NCI-H510A treated with DMSO at 0.1 percent for 48 hours (cell line): ENCODE measurements at regions not wholly inside any gene's neighbourhood (a gene's known extent, or its start where the extent isn't known, plus 50 kb on each side); places are given as distances from the start of the nearest gene placed in this dataset.

ENCODE experiments used
- DNase-seq: peaks from one replicate; lab custom pipeline; 2025; lab: John Stamatoyannopoulos, UW

DNA sequence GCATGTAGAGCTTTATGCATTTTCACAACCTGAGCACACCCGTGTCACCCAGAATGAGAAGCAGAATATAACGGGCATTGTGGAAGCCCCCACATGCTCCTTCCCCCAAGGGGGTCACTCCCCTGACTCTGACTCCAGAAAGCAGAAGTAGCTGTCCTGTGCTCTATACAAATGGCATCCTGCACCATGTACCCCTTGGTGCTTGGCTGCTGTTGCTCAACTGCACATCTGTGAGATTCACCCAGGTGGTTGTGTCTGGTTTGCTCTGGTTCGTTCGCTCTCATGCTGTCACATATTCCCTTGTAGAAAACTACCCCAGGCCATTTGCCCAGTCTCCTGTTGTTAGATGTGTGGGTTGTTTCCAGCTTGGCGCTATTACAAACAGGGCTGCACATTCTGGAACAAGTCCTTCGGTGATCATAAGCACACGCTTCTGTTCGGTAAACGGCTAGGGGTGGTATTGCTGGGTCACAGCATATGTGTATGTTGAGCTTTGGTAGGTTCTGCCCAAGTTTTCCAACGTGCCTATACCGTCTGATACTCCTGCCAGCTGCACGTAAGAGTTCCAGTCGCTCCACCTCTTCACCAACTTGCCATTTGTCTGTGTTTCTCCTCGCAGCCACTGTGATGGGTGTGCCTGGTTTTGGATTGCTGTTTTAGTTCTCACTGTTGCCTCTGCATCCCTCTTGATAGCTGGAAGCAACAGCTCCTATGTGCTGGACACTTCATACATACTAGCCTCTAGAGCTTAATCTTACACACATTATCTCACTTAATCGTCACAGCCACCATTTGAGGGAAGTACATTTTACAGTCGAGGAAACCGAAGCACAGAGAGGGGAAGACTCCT, 65.4 kb upstream of the SLC6A6 start:
- no peak for DNase-seq

DNA sequence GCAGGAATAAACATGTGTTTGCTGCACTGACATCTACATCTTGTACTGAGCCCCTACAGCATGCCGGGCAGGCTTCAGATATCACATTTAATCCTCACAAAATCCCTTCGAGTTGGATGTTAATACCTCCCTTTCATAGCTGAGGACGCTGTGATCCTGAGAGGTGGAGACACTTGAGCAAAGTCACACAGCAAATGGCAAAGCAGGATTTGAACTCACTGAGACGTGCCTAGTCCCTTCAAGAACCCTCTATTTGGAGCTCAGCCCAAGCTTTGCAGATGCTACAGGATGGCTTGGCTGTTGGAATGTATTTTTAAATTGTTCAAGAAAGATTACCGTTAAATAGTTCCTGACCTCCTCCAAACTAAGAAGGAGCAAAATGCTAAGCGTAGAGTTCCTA, 64.6 kb upstream of the SLC6A6 start:
- no peak for DNase-seq

DNA sequence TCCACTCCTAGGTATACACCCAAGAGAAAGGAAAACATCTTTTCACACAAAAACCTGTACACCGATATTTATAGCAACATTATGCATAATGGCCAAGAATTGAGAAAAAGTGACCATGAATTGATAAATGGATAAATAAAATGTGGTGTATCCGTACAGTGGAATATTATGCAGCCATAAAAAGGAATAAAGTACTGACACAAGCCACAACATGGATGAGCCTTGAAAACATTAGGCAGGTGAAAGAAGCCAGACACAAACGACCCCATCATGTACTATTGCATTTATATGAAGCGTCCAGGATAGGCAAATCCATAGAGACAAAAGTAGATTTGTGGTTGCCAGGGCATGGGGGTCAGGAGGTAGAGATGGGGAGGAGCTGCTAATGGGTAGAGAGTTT, 64.2 kb upstream of the SLC6A6 start:
- no peak for DNase-seq

DNA sequence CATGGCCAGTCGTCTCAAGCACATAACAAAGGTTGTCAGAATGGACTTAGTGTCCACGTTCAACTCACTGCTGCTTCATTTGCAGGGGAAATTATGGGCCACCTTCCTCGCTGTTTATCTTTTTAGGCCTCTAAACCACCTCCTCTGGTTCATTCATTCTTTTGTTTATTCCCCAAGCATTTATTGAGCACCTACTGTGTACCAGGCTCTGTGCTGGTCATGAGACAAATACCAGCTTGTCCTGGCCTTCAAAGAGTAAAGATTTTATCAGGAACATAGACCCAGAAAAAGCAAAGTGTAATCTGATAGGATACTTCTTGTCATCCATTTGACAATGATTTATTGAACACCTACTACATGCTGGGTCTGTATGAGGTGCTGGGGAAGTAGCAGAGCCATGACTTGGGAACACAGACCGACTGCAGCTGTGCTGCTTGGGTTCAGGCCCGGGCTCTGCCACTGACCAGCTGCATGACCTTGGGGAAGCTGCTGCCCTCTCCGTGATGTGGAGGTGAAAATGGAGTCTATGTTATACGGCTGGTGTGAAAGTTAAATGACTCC, 63.4 kb upstream of the SLC6A6 start:
- DNase-seq = no peak

DNA sequence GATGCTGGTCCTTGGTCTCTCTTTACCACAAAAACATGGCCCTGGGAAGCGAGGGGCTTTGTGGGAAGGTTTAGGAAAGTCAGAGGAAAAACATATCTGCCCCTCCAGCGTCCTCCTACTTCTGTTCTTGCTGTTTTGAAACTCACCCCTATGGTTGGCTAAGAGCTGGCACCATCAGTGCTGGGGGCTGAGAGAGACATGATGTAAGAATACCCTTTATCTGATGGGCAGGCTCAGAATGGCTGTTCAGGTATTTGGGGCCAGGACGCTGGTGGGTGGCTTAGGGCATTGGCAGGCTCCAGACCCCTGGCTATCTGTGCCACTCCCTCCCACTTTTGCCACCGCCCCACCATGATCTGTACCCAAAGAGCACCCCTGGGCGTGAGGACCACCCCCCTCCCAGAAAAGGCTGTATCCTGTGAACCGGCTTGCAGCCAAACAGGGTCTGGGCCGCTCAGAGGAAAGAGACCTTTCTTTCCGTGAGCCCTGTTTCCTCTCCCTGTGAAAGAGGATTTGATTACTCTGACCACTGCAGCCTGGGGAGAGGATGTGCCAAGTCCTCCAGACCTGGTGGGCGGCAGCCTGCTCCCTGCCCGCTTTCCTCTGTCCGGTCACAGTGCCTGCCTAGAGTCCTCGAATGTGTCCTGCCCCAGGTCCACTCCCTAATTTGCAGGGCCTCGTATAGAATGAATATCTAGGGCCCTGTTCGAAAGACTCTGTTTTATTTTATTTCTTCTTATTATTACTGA, 61.3 kb upstream of the SLC6A6 start:
- DNase-seq = no peak

DNA sequence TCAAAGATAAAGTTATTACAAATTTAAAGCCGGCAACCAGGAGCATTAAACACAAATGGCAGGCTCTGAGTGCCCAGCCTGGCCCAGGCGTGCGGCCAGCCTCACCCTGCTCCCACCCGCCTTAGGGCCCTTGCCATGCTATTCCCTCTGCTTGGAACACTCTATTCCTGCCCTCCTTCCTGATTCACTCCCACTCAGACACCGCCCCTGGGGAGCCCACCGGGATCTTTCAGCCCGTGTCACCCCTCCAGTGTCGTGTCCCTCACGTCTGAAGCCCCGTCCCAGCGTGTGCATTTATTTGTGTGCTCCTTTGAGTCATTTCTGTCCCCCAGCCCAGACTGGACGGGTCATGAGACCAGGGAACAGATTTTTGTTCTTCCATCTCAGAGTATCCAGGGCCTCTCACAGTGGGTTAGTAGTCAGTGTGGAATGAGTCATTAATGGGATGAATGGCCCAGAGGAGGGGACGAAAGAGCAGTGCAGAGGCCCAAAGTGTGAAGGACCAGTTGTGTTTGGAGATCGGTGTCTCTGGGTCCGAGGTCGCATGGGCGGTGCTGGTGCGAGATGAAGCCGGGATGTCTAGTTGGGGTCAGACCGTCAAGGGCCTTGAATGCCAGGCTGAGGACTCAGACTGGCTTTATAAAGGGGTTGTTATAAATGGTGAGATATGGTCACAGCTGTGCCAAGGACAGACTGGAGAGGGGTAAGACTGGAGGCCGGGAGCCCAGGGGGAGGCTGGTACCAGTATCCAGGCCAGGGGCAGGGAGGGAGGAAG, 58.9 kb upstream of the SLC6A6 start:
- DNase-seq = no peak

DNA sequence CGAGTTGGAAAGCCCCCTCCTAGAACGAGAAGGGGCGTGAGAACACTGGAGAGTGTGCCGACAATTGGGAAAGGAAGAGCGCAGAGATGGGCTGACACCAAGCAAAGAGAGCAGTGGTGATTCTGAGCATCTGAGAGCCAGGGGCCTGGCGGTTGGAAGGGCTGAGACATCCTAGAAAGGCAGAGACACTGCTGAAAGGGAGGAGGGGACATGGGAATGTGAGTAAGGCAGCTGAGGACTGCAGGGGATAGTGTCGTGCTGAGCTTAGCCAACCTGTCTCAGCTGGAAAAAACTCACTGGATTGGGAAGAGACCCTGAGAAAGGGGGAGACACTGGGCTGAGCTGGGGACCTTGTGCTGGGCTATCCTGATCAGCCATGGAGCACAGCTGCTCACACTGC, 58.1 kb upstream of the SLC6A6 start:
- DNase-seq = no peak

DNA sequence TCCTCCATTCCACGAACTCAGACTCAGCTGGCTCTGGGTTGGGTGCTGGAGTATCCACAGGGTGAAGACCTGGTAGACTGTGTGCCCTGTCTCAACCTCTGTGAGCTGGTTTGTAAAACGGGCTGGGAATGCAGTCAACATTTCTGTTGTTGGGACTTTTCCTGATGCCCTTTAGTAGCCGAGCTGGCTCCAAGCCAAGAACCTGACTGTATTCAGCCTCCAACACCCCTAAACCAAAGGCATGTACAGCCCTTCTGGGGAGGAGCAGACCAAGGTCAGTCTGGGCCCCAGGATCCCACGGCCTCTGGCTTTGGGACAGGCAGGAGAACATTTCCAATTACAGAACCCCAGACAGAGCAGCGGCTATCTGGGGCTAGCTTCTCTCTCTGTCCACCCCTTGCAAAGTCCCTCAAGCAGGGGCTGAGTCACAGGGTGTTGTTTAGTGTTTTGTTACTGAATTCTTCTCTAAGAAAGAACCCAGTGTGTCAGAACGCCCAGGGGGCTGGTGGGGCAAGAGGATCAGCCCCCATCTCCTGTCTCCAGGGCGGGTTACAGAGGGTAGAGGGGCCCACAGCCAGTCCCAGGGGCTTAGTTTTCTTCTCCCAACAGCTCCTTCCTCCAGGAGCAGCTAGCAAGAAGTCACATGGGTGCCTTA, 56.8 kb upstream of the SLC6A6 start:
- DNase-seq = no peak

DNA sequence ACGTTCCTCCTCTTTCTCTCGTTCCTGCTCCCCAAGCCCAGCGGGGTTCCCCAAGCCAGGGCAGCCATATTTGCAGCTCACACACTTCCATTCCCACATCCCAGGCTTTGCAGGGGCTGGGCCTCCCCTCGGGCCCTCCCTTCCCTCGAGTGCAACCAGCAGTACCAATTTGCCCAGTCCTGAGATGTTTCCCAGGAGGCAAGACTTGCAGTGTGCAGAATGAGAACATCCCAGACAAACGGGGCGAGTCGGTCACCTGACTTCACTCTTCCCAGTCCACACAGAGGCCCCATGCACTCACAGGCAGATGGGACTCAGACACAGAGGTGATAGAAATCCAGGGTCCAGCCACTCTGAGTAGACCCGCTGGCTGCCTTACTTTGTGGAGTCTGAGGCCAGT, 56.2 kb upstream of the SLC6A6 start:
- DNase-seq = no peak

DNA sequence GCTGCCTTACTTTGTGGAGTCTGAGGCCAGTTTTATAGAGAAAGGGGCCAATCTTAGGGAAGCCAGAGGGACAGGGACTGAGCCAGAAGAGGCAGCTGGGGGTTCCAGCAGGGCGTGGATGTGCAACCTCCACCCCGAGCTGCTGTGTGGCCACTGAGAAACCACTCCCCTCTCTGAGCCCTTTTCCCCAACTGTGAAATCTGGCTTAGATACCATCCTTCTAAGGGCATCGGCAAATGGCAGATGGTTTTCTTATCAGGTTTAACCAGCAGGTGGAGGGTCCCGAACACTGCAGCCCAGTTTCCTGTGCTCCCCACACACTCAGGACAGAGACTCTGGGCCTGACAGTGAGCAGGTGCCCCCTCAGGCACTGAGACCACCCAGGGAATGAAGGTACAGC, 55.8 kb upstream of the SLC6A6 start:
- no peak for DNase-seq

DNA sequence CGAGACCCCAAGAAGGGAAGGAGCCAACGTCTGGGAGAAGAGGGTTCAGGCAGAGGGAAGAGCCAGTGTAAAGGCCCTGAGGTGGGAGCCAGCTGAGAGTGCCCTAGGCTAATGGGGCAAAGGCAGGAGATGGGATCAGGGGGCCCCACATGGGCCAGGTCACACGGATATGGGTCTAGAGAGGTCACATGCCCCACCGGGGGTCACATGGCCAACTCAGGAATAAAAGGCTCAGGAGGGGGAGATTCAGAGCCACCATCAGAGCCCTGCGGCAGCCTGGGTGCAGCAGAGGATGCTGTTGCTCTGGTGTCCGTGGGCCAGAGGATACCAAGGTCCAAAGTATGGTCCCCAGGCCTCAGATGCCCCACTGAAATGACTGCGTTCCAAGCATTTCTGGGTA, 55.3 kb upstream of the SLC6A6 start:
- DNase-seq = no peak

DNA sequence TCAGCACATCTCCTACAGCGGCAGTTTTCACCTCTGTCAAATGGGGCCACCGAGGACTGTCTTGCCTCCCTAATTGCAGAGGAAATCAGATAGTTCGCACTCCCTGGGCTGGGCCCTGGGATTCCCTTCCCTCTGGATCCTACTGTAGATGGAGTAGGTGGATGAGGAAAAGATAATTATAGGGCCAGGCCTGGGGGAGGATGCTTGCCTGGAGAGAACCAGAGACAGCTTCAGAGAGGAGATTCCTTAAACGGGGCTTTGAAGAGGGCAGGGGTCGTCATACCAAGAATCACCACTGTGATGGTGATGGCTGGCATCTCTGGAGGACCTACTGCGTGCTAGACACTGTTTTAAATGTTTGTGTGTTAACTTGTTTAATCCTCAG, 50.8 kb upstream of the SLC6A6 start:
- no peak for DNase-seq

DNA sequence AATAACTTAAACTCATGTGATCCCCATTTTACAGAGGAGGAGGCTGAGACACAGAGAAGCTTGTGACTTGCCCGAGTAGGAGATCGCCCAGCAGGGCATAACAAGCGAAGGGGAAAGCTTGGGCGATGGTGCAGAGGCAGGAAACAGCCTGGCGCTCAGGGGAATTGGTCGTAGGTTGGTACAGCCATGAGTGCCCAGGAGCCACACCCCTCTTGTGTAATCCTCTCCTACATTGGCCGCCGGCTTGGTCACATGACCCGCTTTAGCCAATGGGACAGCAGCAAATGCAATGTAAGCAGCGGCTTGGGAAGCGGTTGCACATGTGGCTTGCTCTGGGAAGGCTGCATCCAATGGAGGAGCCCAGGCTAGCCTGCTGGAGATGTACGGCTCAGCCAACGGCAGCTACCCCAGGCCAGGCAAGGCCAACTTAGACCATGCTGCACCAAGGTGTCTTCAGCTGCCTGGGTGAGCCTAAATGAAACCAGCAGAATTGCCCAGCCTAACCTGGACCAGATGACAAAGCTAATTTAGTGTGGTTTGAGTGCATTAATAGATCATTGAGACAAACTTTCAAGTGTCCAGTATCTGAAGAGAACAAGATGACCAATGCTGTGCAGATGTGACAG, 50.3 kb upstream of the SLC6A6 start:
- no peak for DNase-seq
